ENCODE measurements at regions not wholly inside any gene's neighbourhood (a gene's known extent, or its start where the extent isn't known, plus 50 kb on each side); places are given as distances from the start of the nearest gene placed in this dataset.

- TF ChIP-seq CTCF (conservative IDR thresholded peaks at IDR 0.05; ENCODE audit: low read length) (no peak), EZH2phosphoT487 (IDR thresholded peaks at IDR 0.05; ENCODE audit: borderline replicate concordance) (no peak)
These were observed 636.7 kb downstream of the TBC1D22A start for GRCh38 chr22:47398921-47399790.
